ENCODE measurements at regions not wholly inside any gene's neighbourhood (a gene's known extent, or its start where the extent isn't known, plus 50 kb on each side); places are given as distances from the start of the nearest gene placed in this dataset.
"Not testable (repeated sequence)": the region's sequence is repeated elsewhere in the genome, so short reads cannot be mapped to it uniquely, and the experiment has no call there.

DNA sequence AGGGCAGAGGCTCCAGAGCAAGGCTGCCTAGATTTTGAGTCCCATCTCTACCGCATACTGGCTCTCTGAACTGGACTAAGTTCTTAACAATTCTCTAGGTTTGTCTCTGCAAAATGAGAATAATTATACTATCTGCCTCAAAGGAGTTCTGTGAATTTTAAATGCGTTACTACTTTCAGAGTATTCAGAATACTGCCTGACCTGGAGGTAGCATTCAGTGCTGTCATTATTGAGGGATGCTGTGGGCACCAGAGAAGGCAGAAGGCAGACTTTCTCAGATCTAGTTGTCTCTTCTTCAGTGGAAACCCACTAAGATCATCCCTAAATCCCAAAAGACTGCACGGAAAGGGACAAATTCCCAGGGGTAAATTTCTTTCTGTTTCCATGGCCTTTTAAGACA, 147.4 kb upstream of the RORA start:
- CTCF ChIA-PET: no interaction called here
- TF ChIP-seq SP1 (IDR thresholded peaks at IDR 0.05) (no peak), ARNT (IDR thresholded peaks at IDR 0.05) (no peak), SUZ12 (IDR thresholded peaks at IDR 0.05) (no peak), FOXK2 (IDR thresholded peaks at IDR 0.05) (no peak), ELF4 (IDR thresholded peaks at IDR 0.05) (no peak)
- POLR2A ChIA-PET: no interaction called here
- no peak for DNase-seq (ENCODE audit: extremely low spot score)

DNA sequence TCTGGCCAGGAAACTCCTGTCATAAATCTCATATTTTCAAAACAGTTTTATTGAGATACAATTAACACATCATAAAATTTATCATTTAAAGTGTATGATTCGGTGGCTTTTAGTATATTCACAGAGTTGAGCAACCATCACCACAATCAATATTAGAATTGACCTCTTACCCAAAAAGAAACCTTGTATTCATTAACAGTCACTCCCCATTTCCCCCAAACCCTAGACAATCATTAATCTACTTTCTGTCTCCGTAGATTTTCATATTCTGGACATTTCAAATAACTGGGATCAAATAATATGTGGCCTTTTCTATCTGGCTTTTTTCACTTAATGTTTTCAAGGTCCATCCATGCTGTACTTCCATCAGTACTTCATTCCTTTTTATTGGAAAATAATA, 145.7 kb upstream of the RORA start:
- DNase-seq (ENCODE audit: extremely low spot score): no peak
- no peak for TF ChIP-seq L3MBTL2 (conservative IDR thresholded peaks at IDR 0.05)
- no peak for TF ChIP-seq SUZ12 (IDR thresholded peaks at IDR 0.05)
- TF ChIP-seq FOXA1 (IDR thresholded peaks at IDR 0.05): no peak
- TF ChIP-seq ELF4 (IDR thresholded peaks at IDR 0.05): no peak
- TF ChIP-seq, protein P1, sequence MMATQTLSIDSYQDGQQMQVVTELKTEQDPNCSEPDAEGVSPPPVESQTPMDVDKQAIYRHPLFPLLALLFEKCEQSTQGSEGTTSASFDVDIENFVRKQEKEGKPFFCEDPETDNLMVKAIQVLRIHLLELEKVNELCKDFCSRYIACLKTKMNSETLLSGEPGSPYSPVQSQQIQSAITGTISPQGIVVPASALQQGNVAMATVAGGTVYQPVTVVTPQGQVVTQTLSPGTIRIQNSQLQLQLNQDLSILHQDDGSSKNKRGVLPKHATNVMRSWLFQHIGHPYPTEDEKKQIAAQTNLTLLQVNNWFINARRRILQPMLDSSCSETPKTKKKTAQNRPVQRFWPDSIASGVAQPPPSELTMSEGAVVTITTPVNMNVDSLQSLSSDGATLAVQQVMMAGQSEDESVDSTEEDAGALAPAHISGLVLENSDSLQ (IDR thresholded peaks at IDR 0.05): no peak
- TF ChIP-seq ZNF384 (IDR thresholded peaks at IDR 0.05): no peak
- no peak for TF ChIP-seq FOXM1 (IDR thresholded peaks at IDR 0.05; ENCODE audit: borderline replicate concordance)
- no peak for TF ChIP-seq HDGF (IDR thresholded peaks at IDR 0.05; ENCODE audit: borderline replicate concordance)
- TF ChIP-seq SP1 (IDR thresholded peaks at IDR 0.05): no peak
- POLR2A ChIA-PET: no interaction called here
- CTCF ChIA-PET: no interaction called here

GRCh38 chr15:61367953-61368352, 138.9 kb upstream of the RORA start:
- ChIA-PET CTCF (interaction anchor here (0.7 kb wide), 1 partner anchor 241 kb away, joined by 3 read pairs; no protein-coding TSS in a partner anchor), POLR2A (no interaction called here)
- TF ChIP-seq NFRKB (IDR thresholded peaks at IDR 0.05): no peak
- no peak for TF ChIP-seq L3MBTL2 (conservative IDR thresholded peaks at IDR 0.05)
- TF ChIP-seq TARDBP (IDR thresholded peaks at IDR 0.05): no peak
- no peak for TF ChIP-seq ARNT (IDR thresholded peaks at IDR 0.05)
- TF ChIP-seq FOXK2 (IDR thresholded peaks at IDR 0.05): no peak
- TF ChIP-seq CTBP1 (IDR thresholded peaks at IDR 0.05; ENCODE audit: borderline replicate concordance): no peak
- no peak for TF ChIP-seq ELF4 (IDR thresholded peaks at IDR 0.05)
- TF ChIP-seq SP1 (IDR thresholded peaks at IDR 0.05): no peak
- no peak for TF ChIP-seq SUZ12 (IDR thresholded peaks at IDR 0.05)
- no peak for TF ChIP-seq FOXM1 (IDR thresholded peaks at IDR 0.05; ENCODE audit: borderline replicate concordance)
- no peak for TF ChIP-seq FOXA1 (IDR thresholded peaks at IDR 0.05)
- no peak for DNase-seq (ENCODE audit: extremely low spot score)

DNA sequence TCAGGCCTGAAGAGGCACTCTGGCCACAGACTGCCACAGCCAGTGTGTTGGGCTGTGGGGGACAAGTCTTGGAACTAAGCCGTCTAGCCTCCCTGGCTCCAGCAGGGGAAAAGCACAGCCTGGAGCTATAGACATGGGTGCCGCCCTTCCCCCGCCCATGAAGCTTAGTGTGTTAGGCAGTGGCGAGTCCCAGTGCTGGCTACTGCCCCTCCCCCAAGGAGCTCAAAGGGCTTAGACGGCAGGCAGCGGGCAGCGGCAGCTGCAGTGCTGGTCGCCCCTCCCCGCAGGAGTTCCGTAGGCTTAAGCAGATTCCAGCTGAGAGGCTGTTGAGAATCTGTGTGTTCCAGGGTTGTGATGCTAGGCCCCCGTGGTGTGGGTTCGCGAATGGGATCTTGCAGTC, 135.8 kb upstream of the RORA start:
- CTCF ChIA-PET: no interaction called here
- no peak for DNase-seq (ENCODE audit: extremely low spot score)
- POLR2A ChIA-PET: no interaction called here
- TF ChIP-seq TARDBP (IDR thresholded peaks at IDR 0.05) (no peak), BHLHE40 (IDR thresholded peaks at IDR 0.05; ENCODE audit: borderline replicate concordance) (no peak), LEF1 (IDR thresholded peaks at IDR 0.05; ENCODE audit: borderline replicate concordance) (no peak), CTBP1 (IDR thresholded peaks at IDR 0.05; ENCODE audit: borderline replicate concordance) (no peak), SP1 (IDR thresholded peaks at IDR 0.05) (no peak), NFRKB (IDR thresholded peaks at IDR 0.05) (no peak), FOXM1 (IDR thresholded peaks at IDR 0.05; ENCODE audit: borderline replicate concordance) (no peak), FOXA1 (IDR thresholded peaks at IDR 0.05) (no peak), ELF4 (IDR thresholded peaks at IDR 0.05) (no peak), ARNT (IDR thresholded peaks at IDR 0.05) (no peak), ZNF384 (IDR thresholded peaks at IDR 0.05) (no peak)
- TF ChIP-seq, protein P1 (IDR thresholded peaks at IDR 0.05): no peak

DNA sequence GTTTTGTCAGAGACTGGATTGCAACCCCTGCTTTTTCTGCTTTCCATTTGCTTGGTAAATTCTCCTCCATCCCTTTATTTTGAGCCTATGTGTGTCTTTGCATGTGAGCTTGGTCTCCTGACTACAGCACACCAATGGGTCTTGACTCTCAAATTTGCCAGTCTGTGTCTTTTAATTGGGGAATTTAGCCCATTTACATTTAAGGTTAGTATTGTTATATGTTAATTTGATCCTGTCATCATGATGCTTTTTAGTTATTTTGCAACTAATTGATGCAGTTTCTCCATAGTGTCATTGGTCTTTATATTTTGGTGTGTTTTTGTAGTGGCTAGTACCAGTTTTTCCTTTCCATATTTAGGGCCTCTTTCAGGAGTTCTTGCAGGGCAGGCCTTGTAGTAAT, 133.8 kb upstream of the RORA start:
- DNase-seq (ENCODE audit: extremely low spot score); POLR2A ChIA-PET; CTCF ChIA-PET: not testable (repeated sequence)

- TF ChIP-seq ARNT (IDR thresholded peaks at IDR 0.05) (no peak), FOXK2 (IDR thresholded peaks at IDR 0.05) (no peak), HDGF (IDR thresholded peaks at IDR 0.05; ENCODE audit: borderline replicate concordance) (no peak), SP1 (IDR thresholded peaks at IDR 0.05) (no peak), BHLHE40 (IDR thresholded peaks at IDR 0.05; ENCODE audit: borderline replicate concordance) (no peak), FOXA1 (IDR thresholded peaks at IDR 0.05) (no peak), SUZ12 (IDR thresholded peaks at IDR 0.05) (no peak), FOXM1 (IDR thresholded peaks at IDR 0.05; ENCODE audit: borderline replicate concordance) (no peak), NFRKB (IDR thresholded peaks at IDR 0.05) (no peak), L3MBTL2 (conservative IDR thresholded peaks at IDR 0.05) (no peak)
- ChIA-PET POLR2A (no interaction called here), CTCF (no interaction called here)
- DNase-seq (ENCODE audit: extremely low spot score): no peak
Observed at GRCh38 chr15:61344293-61344692, 115.2 kb upstream of the RORA start.

- no peak for DNase-seq (ENCODE audit: extremely low spot score)
- TF ChIP-seq HDGF (IDR thresholded peaks at IDR 0.05; ENCODE audit: borderline replicate concordance) (no peak), SP1 (IDR thresholded peaks at IDR 0.05) (no peak), FOXA1 (IDR thresholded peaks at IDR 0.05) (no peak), ZNF384 (IDR thresholded peaks at IDR 0.05) (no peak), ELF4 (IDR thresholded peaks at IDR 0.05) (no peak), BHLHE40 (IDR thresholded peaks at IDR 0.05; ENCODE audit: borderline replicate concordance) (no peak), FOXM1 (IDR thresholded peaks at IDR 0.05; ENCODE audit: borderline replicate concordance) (no peak), TARDBP (IDR thresholded peaks at IDR 0.05) (no peak), CTBP1 (IDR thresholded peaks at IDR 0.05; ENCODE audit: borderline replicate concordance) (no peak), SUZ12 (IDR thresholded peaks at IDR 0.05) (no peak), L3MBTL2 (conservative IDR thresholded peaks at IDR 0.05) (no peak), LEF1 (IDR thresholded peaks at IDR 0.05; ENCODE audit: borderline replicate concordance) (no peak), FOXK2 (IDR thresholded peaks at IDR 0.05) (no peak), ARNT (IDR thresholded peaks at IDR 0.05) (no peak), NFRKB (IDR thresholded peaks at IDR 0.05) (no peak)
- TF ChIP-seq, protein P1 (IDR thresholded peaks at IDR 0.05): no peak
- ChIA-PET CTCF (no interaction called here), POLR2A (no interaction called here)
Observed at GRCh38 chr15:61342390-61342789, 113.3 kb upstream of the RORA start.

Data from HEK293T (cell line).